ENCODE measurements at regions not wholly inside any gene's neighbourhood (a gene's known extent, or its start where the extent isn't known, plus 50 kb on each side); places are given as distances from the start of the nearest gene placed in this dataset.

GRCh38 chr10:118405928-118406327, 63.8 kb upstream of the FAM204A start:
- POLR2A ChIA-PET: interaction anchor here (0.6 to 0.8 kb wide), 2 partner anchors 11 to 159 kb away, joined by 3 read pairs; no protein-coding TSS in a partner anchor
- no peak overlapping the region for H3K27ac ChIP-seq (ENCODE audit: extremely low read depth, low read depth, low read length)
- H3K9ac ChIP-seq (ENCODE audit: insufficient read depth in 1 of 2, low read depth in 2 of 2, low read length in 2 of 2): no peak overlapping the region
- intact Hi-C loops (cut with micrococcal nuclease) (no loop called here), in situ Hi-C loops (cut with MboI) (no loop called here)
- H4K20me1 ChIP-seq (replicated peaks; ENCODE audit: control insufficient read depth, insufficient read depth, low read length): no peaks in the 10 kb centered on the region
- ATAC-seq (no peak), DNase-seq (ENCODE audit: extremely low read depth in 1 of 4, low spot score in 3 of 4) (no peak), FAIRE-seq (no peak)
- no peaks in the 10 kb centered on the region for H3K79me2 ChIP-seq (ENCODE audit: control insufficient read depth, insufficient read depth, low read length)
- H3K9me3 ChIP-seq (replicated peaks; ENCODE audit: control insufficient read depth, insufficient read depth, low read depth, low read length): no peaks in the 10 kb centered on the region
- TF ChIP-seq MCM5 (IDR thresholded peaks at IDR 0.05; ENCODE audit: low read depth) (no peak), E4F1 (CRISPR knock-in tag; IDR thresholded peaks at IDR 0.05; ENCODE audit: borderline replicate concordance) (no peak), WHSC1 (IDR thresholded peaks at IDR 0.05; ENCODE audit: low read length) (no peak), CGGBP1 (CRISPR knock-in tag; IDR thresholded peaks at IDR 0.05) (no peak), ZNF184 (CRISPR knock-in tag; IDR thresholded peaks at IDR 0.05) (no peak), TFAP4 (CRISPR knock-in tag; IDR thresholded peaks at IDR 0.05; ENCODE audit: borderline replicate concordance) (no peak), ZNF431 (CRISPR knock-in tag; IDR thresholded peaks at IDR 0.05) (no peak), TCF15 (CRISPR knock-in tag; IDR thresholded peaks at IDR 0.05) (no peak), KLF1 (tag; IDR thresholded peaks at IDR 0.05) (no peak)
- TF ChIP-seq, protein P1, sequence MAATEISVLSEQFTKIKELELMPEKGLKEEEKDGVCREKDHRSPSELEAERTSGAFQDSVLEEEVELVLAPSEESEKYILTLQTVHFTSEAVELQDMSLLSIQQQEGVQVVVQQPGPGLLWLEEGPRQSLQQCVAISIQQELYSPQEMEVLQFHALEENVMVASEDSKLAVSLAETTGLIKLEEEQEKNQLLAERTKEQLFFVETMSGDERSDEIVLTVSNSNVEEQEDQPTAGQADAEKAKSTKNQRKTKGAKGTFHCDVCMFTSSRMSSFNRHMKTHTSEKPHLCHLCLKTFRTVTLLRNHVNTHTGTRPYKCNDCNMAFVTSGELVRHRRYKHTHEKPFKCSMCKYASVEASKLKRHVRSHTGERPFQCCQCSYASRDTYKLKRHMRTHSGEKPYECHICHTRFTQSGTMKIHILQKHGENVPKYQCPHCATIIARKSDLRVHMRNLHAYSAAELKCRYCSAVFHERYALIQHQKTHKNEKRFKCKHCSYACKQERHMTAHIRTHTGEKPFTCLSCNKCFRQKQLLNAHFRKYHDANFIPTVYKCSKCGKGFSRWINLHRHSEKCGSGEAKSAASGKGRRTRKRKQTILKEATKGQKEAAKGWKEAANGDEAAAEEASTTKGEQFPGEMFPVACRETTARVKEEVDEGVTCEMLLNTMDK (IDR thresholded peaks at IDR 0.05; ENCODE audit: borderline replicate concordance, insufficient read depth, low read depth, low read length, poor library complexity, severe bottlenecking): no peak
- 7% methylated on average over 3 of the region's 3 CpGs for WGBS (ENCODE audit: insufficient coverage, low coverage, missing lambda C conversion rate)
- no peaks in the 10 kb centered on the region for H3K4me1 ChIP-seq (replicated peaks in 1 of 2; ENCODE audit: control insufficient read depth in 2 of 2, insufficient read depth in 2 of 2, low read length in 2 of 2)
- H3K27me3 ChIP-seq (ENCODE audit: control insufficient read depth in 2 of 2, insufficient read depth in 2 of 2, low read length in 2 of 2): peaks cover 0 to 8% of the 10 kb centered on the region in 2 experiments; a peak in 4 of 5 replicates
- BruUV-seq (replicated peaks): no TSS peak
- H3K9me1 ChIP-seq (ENCODE audit: control insufficient read depth, insufficient read depth, low read length): no peaks in the 10 kb centered on the region
- H2AFZ ChIP-seq (ENCODE audit: low read depth, low read length): no peak overlapping the region
- CTCF ChIA-PET (ENCODE audit: low intra/inter-chr PET ratio): no interaction called here
- H3K4me2 ChIP-seq (ENCODE audit: insufficient read depth, low read length): no peak overlapping the region
- H3K36me3 ChIP-seq (ENCODE audit: control insufficient read depth, insufficient read depth, low read length): no peaks in the 10 kb centered on the region
- no peak overlapping the region for H3K4me3 ChIP-seq

All from K562 (cell line).